ENCODE measurements at regions not wholly inside any gene's neighbourhood (a gene's known extent, or its start where the extent isn't known, plus 50 kb on each side); places are given as distances from the start of the nearest gene placed in this dataset.

- DNase-seq: no peak
These were observed 174.2 kb upstream of the INHBA start for GRCh38 chr7:41877118-41877517.

DNA sequence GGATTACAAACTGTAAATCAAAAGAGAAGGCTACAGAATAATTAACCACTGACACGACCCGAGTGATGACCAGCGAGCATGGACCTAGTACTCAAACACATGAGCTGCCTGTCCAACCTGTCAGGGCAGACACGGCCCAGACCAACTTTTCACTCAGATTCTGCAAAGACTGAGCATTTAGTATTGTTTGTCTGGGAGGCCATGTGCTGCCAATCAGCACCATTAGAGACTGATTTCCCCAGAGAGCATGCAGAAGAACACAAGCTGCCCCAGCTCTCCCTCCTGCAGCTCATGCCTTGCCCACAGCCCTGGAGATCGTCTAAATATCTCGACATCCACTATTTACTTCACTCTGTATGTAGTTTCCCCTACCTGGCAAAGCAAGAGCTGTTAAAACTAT lies 172.6 kb upstream of the INHBA start:
- no peak for DNase-seq

GRCh38 chr7:41874201-41874785 lies 171.4 kb upstream of the INHBA start:
- DNase-seq: no peak

- DNase-seq: no peak
These were observed 170.9 kb upstream of the INHBA start for GRCh38 chr7:41873741-41874140.

- DNase-seq: no peak
These were observed 170.1 kb upstream of the INHBA start for GRCh38 chr7:41872966-41873365.

GRCh38 chr7:41870461-41871138 lies 167.7 kb upstream of the INHBA start:
- no peak for DNase-seq

- no peak for DNase-seq
These were observed 167.1 kb upstream of the INHBA start for GRCh38 chr7:41869997-41870396.

GRCh38 chr7:41869596-41869995 lies 166.7 kb upstream of the INHBA start:
- DNase-seq: no peak

- no peak for DNase-seq
These were observed 166.2 kb upstream of the INHBA start for GRCh38 chr7:41869091-41869490.

DNA sequence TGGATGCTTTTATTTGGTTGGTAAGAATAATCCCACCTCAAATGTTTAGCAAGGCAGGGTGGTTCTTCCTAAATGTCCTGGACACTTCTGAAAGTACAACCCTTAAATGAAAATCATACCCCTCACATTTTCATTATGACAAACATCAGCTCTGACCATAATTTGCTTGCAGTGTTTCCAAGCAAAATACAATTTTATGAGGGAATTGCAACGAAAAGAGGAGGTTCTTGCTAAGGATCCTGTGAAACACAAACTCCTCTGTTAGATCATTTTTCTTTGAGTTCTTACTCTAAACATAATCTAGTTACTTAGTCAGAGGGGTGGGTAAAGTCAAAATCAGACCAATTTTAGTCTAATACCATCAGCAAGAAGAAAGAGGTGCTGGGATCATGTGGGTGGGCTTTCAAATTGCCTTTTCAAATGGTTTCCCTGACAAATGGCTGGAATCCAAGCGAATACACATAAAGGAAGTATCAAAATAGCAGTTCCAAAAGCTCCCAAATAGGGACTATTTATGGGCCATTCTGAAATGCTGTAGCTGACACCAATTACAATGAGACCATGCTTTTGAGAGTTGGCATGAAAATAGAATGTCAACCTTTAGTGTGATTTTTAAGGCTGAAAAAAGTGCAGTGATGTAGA lies 164.9 kb upstream of the INHBA start:
- DNase-seq: no peak

- no peak for DNase-seq
These were observed 159.4 kb upstream of the INHBA start for GRCh38 chr7:41862261-41862660.

DNA sequence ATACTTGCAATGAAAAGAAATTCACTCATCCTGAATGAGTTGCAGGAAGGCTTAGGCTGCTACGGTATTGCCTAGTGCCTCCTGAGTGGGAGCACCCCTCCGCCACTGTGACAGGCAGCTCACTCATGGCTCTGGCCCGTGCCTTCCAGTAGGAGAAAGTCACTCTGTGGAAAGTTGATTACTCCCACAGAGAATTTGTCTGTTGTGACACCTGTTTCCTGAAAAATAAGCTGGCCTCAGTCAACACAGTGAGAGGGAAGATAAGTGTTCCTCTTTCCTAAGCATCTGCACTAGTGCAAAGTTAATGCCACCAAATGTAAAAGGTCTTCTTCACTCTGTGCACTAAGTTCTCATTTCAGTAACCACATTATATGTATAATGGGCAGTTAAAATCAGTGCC lies 158.8 kb upstream of the INHBA start:
- no peak for DNase-seq

DNA sequence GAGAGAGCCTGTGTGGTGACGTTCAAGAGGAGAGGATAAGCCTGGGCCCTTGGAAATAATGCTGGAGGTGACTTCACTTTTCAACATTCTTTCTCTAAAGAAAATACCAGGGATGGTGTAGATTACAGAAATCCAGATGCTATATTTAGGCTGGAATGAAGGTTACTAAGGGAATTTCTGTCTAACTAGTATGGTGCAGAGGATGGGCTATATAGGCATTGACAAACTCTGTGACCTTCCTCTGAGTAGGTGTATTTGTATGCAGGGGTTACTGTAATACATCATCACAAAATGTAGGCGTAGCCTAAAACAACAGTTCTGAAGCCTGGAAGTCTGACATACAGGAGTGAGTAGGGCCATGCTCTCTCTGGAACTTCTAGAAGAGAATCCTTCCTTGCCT lies 155.3 kb upstream of the INHBA start:
- DNase-seq: no peak

- DNase-seq: no peak
These were observed 152.9 kb upstream of the INHBA start for GRCh38 chr7:41855798-41856197.

- no peak for DNase-seq
These were observed 144.7 kb upstream of the INHBA start for GRCh38 chr7:41847606-41848005.

- DNase-seq: no peak
These were observed 144.3 kb upstream of the INHBA start for GRCh38 chr7:41847151-41847550.

GRCh38 chr7:41842956-41843355 lies 140.1 kb upstream of the INHBA start:
- DNase-seq: no peak

DNA sequence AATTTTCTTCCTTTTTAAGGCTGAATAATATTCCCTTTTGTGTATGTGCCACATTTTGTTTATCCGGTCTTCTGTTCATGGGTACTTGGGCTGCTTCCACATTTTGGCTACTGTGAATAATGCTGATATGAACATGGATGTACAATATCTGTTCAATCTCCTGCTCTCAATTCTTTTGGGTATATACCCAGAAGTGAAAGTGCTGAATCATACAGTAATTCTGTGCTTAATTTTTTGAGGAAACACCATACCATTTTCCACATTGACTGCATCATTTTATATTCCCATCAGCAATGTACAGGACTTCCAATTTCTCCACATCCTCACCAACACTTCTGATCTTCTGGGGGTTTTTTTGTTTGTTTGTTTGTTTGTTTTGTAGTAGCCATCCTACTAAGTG lies 135.0 kb upstream of the INHBA start:
- DNase-seq: no peak

GRCh38 chr7:41835976-41836530 lies 133.2 kb upstream of the INHBA start:
- DNase-seq: no peak

GRCh38 chr7:41834805-41835694 lies 132.2 kb upstream of the INHBA start:
- no peak for DNase-seq

DNA sequence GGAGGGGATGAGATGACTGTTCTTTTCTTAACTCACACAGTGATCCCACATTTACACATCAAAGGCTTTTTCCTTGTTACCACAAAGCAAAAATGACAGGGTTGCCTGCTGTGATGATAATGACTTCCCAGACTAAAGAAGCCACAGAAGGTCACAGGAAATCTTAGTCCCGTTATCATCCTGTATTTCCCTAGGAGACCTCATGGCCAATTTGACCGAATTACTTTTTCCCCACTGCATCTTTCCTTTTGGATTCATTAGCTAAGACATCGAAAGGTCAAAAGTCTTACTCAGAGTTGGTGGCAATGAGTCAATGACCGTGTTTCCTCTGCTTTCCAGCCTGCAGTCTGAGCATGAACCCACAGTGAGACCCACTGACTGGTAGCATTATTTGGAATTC lies 130.1 kb upstream of the INHBA start:
- DNase-seq: no peak

- no peak for DNase-seq
These were observed 127.4 kb upstream of the INHBA start for GRCh38 chr7:41830271-41830670.

- no peak for DNase-seq
These were observed 126.0 kb upstream of the INHBA start for GRCh38 chr7:41828911-41829310.
